ENCODE measurements at regions not wholly inside any gene's neighbourhood (a gene's known extent, or its start where the extent isn't known, plus 50 kb on each side); places are given as distances from the start of the nearest gene placed in this dataset.

- DNase-seq (ENCODE audit: low read depth in 2 of 2) = no peak
- no peaks in the 10 kb centered on the region for H3K4me1 ChIP-seq (ENCODE audit: control insufficient read depth, extremely low read depth, insufficient read depth, low read length)
- H3K27ac ChIP-seq (ENCODE audit: insufficient read depth, low read length) = no peak overlapping the region
- no peaks in the 10 kb centered on the region for H3K36me3 ChIP-seq (ENCODE audit: control insufficient read depth, insufficient read depth, low read length)
- TF ChIP-seq EZH2 (IDR thresholded peaks at IDR 0.05; ENCODE audit: low read length, missing control alignments) (no peak), CTCF (conservative IDR thresholded peaks at IDR 0.05 in 1 of 2, IDR thresholded peaks at IDR 0.05 in 1 of 2; ENCODE audit: low read depth in 1 of 2, low read length in 2 of 2) (no peak)
- H3K4me3 ChIP-seq (replicated peaks in 1 of 4; ENCODE audit: control extremely low read depth in 1 of 4, insufficient read depth in 1 of 4, low read depth in 3 of 4, low read length in 4 of 4) = no peak overlapping the region
- no peaks in the 10 kb centered on the region for H3K27me3 ChIP-seq (ENCODE audit: control insufficient read depth, insufficient read depth, low read length)
- no peak overlapping the region for H3K4me2 ChIP-seq (ENCODE audit: extremely low read depth, insufficient read depth, low read length)
- no peak overlapping the region for H2AFZ ChIP-seq (ENCODE audit: low read length)
- H3K79me2 ChIP-seq (ENCODE audit: control insufficient read depth, insufficient read depth, low read length) = no peaks in the 10 kb centered on the region
- no peaks in the 10 kb centered on the region for H4K20me1 ChIP-seq (ENCODE audit: control insufficient read depth, extremely low read depth, insufficient read depth, low read length)
- no peak overlapping the region for H3K9ac ChIP-seq (ENCODE audit: insufficient read depth, low read length)
- no peaks in the 10 kb centered on the region for H3K9me3 ChIP-seq (ENCODE audit: control insufficient read depth, insufficient read depth, low read depth, low read length)
These were observed 108.9 kb upstream of the SYNDIG1 start for GRCh38 chr20:24360531-24360930.

GRCh38 chr20:24359321-24360027 is 110.0 kb upstream of the SYNDIG1 start:
- H3K27me3 ChIP-seq (ENCODE audit: control insufficient read depth, insufficient read depth, low read length) = no peaks in the 10 kb centered on the region
- H3K27ac ChIP-seq (ENCODE audit: insufficient read depth, low read length) = no peak overlapping the region
- H3K79me2 ChIP-seq (ENCODE audit: control insufficient read depth, insufficient read depth, low read length) = no peaks in the 10 kb centered on the region
- no peak overlapping the region for H2AFZ ChIP-seq (ENCODE audit: low read length)
- H3K4me1 ChIP-seq (ENCODE audit: control insufficient read depth, extremely low read depth, insufficient read depth, low read length) = no peaks in the 10 kb centered on the region
- no peaks in the 10 kb centered on the region for H4K20me1 ChIP-seq (ENCODE audit: control insufficient read depth, extremely low read depth, insufficient read depth, low read length)
- no peaks in the 10 kb centered on the region for H3K36me3 ChIP-seq (ENCODE audit: control insufficient read depth, insufficient read depth, low read length)
- no peaks in the 10 kb centered on the region for H3K9me3 ChIP-seq (ENCODE audit: control insufficient read depth, insufficient read depth, low read depth, low read length)
- H3K4me2 ChIP-seq (ENCODE audit: extremely low read depth, insufficient read depth, low read length) = no peak overlapping the region
- TF ChIP-seq CTCF (conservative IDR thresholded peaks at IDR 0.05 in 1 of 2, IDR thresholded peaks at IDR 0.05 in 1 of 2; ENCODE audit: low read depth in 1 of 2, low read length in 2 of 2) (no peak), EZH2 (IDR thresholded peaks at IDR 0.05; ENCODE audit: low read length, missing control alignments) (no peak)
- no peak overlapping the region for H3K4me3 ChIP-seq (replicated peaks in 1 of 4; ENCODE audit: control extremely low read depth in 1 of 4, insufficient read depth in 1 of 4, low read depth in 3 of 4, low read length in 4 of 4)
- no peak for DNase-seq (ENCODE audit: low read depth in 2 of 2)
- no peak overlapping the region for H3K9ac ChIP-seq (ENCODE audit: insufficient read depth, low read length)

- Histone ChIP-seq H3K9ac (ENCODE audit: insufficient read depth, low read length) (no peak overlapping the region), H3K9me3 (ENCODE audit: control insufficient read depth, insufficient read depth, low read depth, low read length) (no peaks in the 10 kb centered on the region), H3K79me2 (ENCODE audit: control insufficient read depth, insufficient read depth, low read length) (no peaks in the 10 kb centered on the region), H4K20me1 (ENCODE audit: control insufficient read depth, extremely low read depth, insufficient read depth, low read length) (no peaks in the 10 kb centered on the region), H3K27me3 (ENCODE audit: control insufficient read depth, insufficient read depth, low read length) (no peaks in the 10 kb centered on the region), H3K4me1 (ENCODE audit: control insufficient read depth, extremely low read depth, insufficient read depth, low read length) (no peaks in the 10 kb centered on the region), H3K4me2 (ENCODE audit: extremely low read depth, insufficient read depth, low read length) (no peak overlapping the region), H3K27ac (ENCODE audit: insufficient read depth, low read length) (no peak overlapping the region), H2AFZ (ENCODE audit: low read length) (no peak overlapping the region), H3K4me3 (replicated peaks in 1 of 4; ENCODE audit: control extremely low read depth in 1 of 4, insufficient read depth in 1 of 4, low read depth in 3 of 4, low read length in 4 of 4) (no peak overlapping the region), H3K36me3 (ENCODE audit: control insufficient read depth, insufficient read depth, low read length) (no peaks in the 10 kb centered on the region)
- DNase-seq (ENCODE audit: low read depth in 2 of 2) = no peak
- TF ChIP-seq CTCF (conservative IDR thresholded peaks at IDR 0.05 in 1 of 2, IDR thresholded peaks at IDR 0.05 in 1 of 2; ENCODE audit: low read depth in 1 of 2, low read length in 2 of 2) = no peak
- TF ChIP-seq EZH2 (IDR thresholded peaks at IDR 0.05; ENCODE audit: low read length, missing control alignments) = no peak
These were observed 111.5 kb upstream of the SYNDIG1 start for GRCh38 chr20:24357931-24358330.
